GM12891 (cell line): ENCODE measurements at regions not wholly inside any gene's neighbourhood (a gene's known extent, or its start where the extent isn't known, plus 50 kb on each side); places are given as distances from the start of the nearest gene placed in this dataset.

Experiments
- POLR2A ChIP-seq: IDR thresholded peaks from 2 replicates; pipeline ENCODE4 v1.6.1; 2011; ENCODE audit warnings: low read depth, low read length, control low read depth
- POLR2AphosphoS5 ChIP-seq: IDR thresholded peaks from 2 replicates; pipeline ENCODE4 v1.6.1; 2011; ENCODE audit warnings: low read depth, low read length, control low read depth
- SPI1 ChIP-seq: IDR thresholded peaks from 2 replicates; pipeline ENCODE4 v1.6.1; 2011; ENCODE audit warnings: low read depth, low read length, control low read depth
- TAF1 ChIP-seq: IDR thresholded peaks from 2 replicates; pipeline ENCODE4 v1.6.1; 2011; ENCODE audit warnings: low read depth, low read length, control low read depth

DNA sequence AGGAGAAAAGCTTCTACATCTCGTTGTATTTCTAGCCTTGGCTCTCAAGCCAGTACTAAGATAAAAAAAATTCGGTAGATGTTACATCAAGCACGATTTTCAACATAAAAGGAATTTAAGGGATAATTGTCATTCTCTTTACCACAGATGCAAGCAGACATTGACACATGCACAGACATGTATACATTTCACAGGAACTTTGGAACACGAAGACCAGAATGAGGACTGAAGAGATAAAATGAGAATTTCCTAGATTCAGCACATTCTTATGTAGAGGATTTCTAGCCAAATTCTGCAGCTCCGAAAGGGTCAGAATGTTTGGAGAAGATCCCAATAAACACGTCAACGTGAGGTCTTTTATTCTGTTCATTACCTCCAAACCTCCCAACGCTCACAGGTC lies 284.5 kb upstream of the ARGLU1 start:
- TF ChIP-seq POLR2A, result no peak
- no peak for TF ChIP-seq TAF1
- TF ChIP-seq POLR2AphosphoS5, result no peak
- TF ChIP-seq SPI1, result no peak
